ENCODE measurements at regions not wholly inside any gene's neighbourhood (a gene's known extent, or its start where the extent isn't known, plus 50 kb on each side); places are given as distances from the start of the nearest gene placed in this dataset.

DNA sequence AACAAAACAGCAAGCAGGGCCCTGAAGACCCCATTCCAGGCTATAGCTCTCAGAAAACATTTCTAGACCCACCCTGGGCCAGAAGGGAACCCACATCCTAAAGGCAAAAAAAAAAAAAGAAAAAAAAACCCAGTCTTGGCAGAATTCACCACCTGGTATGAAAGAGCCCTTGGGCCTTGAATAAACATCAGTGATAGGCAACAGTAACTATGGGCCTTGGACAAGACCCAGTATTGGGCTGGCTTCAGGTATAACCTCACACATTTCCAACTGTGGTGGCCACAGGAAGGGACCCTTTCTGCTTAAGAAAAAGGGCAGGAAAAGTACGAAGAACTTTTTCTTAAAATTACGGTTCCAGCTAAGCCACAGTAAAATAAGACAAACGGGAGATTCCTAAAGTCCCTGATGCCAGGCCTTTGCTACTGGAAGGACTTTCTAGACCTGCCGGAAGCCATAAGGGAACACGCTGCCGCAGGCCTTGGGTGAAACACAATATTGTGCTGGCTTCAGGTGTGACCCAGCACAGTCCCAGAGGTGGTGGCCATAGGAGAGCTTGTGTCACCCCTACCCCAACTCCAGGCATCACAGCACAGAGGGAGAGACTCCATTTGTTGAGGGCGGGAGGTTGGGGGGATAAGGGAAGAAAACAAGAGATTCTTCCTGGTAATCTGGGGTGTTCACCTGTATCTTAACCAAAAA, 505.2 kb upstream of the RGMB start:
- H3K9me3 ChIP-seq (ENCODE audit: low read depth, low read length): no peaks in the 10 kb centered on the region
- no peak overlapping the region for H3K27ac ChIP-seq
- TF ChIP-seq POLR2AphosphoS5 (IDR thresholded peaks at IDR 0.05; ENCODE audit: borderline replicate concordance, low read depth, low read length): no peak
- no peak for TF ChIP-seq EZH2 (IDR thresholded peaks at IDR 0.05)
- TF ChIP-seq FOXP2 (optimal IDR thresholded peaks at IDR 0.05; ENCODE audit: control extremely low read depth, extremely low read length, insufficient read depth): no peak
- H3K36me3 ChIP-seq (ENCODE audit: insufficient read depth, low read length): no peaks in the 10 kb centered on the region
- H3K9ac ChIP-seq (ENCODE audit: insufficient read length): no peak overlapping the region
- H3K4me3 ChIP-seq: no peak overlapping the region
- no peak for DNase-seq (ENCODE audit: low read depth, low spot score)

DNA sequence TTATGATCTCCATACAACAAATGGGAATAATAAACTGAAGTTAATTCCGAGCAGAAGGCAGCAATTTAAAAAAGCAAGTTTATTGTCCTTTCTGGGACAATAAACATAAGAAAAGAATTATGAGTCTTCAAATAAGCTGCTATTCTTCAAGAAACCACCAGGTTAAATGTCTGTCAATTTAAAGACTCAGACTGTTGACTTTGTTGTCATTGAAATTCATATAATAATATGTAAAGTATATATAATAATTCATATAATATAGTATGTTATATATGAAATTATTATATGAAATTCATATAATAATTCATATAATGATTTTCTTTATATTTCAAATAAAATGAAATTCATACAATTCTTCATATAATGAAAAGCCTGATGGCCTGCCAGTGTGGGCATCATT, 497.5 kb upstream of the RGMB start:
- no peak overlapping the region for H3K4me3 ChIP-seq
- H3K9ac ChIP-seq (ENCODE audit: insufficient read length): no peak overlapping the region
- TF ChIP-seq POLR2AphosphoS5 (IDR thresholded peaks at IDR 0.05; ENCODE audit: borderline replicate concordance, low read depth, low read length) (no peak), EZH2 (IDR thresholded peaks at IDR 0.05) (no peak)
- no peaks in the 10 kb centered on the region for H3K9me3 ChIP-seq (ENCODE audit: low read depth, low read length)
- no peak overlapping the region for H3K27ac ChIP-seq
- no peaks in the 10 kb centered on the region for H3K36me3 ChIP-seq (ENCODE audit: insufficient read depth, low read length)
- DNase-seq (ENCODE audit: low read depth, low spot score): no peak

DNA sequence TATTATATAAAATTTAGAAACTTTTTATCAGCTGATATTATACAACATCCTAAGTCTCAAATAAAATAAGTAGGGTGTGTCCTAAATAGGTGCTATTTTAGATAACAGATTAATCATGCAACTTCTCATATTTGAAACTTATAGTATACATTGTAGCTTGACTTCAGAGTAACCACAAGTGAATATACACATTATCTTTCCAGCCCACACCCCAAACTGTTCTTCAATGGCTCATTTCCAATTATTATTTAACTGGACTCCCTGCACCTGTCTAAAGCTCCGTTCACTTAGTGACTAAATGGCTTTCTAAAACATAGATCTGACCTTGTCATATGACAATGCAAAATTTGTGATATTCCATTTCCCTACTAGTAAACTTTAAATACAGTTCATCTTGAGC, 490.9 kb upstream of the RGMB start:
- TF ChIP-seq POLR2AphosphoS5 (IDR thresholded peaks at IDR 0.05; ENCODE audit: borderline replicate concordance, low read depth, low read length) (no peak), FOXP2 (optimal IDR thresholded peaks at IDR 0.05; ENCODE audit: control extremely low read depth, extremely low read length, insufficient read depth) (no peak), EZH2 (IDR thresholded peaks at IDR 0.05) (no peak)
- no peak overlapping the region for H3K9ac ChIP-seq (ENCODE audit: insufficient read length)
- H3K9me3 ChIP-seq (ENCODE audit: low read depth, low read length): no peaks in the 10 kb centered on the region
- no peak overlapping the region for H3K4me3 ChIP-seq
- no peak for DNase-seq (ENCODE audit: low read depth, low spot score)
- no peaks in the 10 kb centered on the region for H3K36me3 ChIP-seq (ENCODE audit: insufficient read depth, low read length)
- no peak overlapping the region for H3K27ac ChIP-seq

DNA sequence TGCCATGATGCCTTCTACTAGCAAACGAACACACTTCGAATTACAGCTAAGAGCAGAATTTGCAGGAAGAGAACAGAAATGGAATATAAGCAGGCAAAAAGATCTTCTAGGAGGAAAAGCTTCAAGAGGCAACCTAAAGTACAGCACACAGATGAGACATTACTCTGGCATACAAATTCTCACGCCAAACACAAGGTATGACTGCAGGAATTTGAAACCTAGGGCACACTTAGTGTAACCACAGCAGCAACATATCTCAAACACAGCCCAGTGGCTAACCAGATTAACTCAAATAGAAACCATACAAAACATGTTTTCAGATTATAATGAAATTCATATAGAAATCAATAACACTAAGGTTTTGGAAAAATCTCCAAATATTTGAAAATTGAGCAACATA, 481.0 kb upstream of the RGMB start:
- H3K4me3 ChIP-seq: no peak overlapping the region
- no peak overlapping the region for H3K9ac ChIP-seq (ENCODE audit: insufficient read length)
- H3K27ac ChIP-seq: no peak overlapping the region
- no peak for DNase-seq (ENCODE audit: low read depth, low spot score)
- TF ChIP-seq POLR2AphosphoS5 (IDR thresholded peaks at IDR 0.05; ENCODE audit: borderline replicate concordance, low read depth, low read length) (no peak), EZH2 (IDR thresholded peaks at IDR 0.05) (no peak), FOXP2 (optimal IDR thresholded peaks at IDR 0.05; ENCODE audit: control extremely low read depth, extremely low read length, insufficient read depth) (no peak)
- H3K9me3 ChIP-seq (ENCODE audit: low read depth, low read length): no peaks in the 10 kb centered on the region
- no peaks in the 10 kb centered on the region for H3K36me3 ChIP-seq (ENCODE audit: insufficient read depth, low read length)

DNA sequence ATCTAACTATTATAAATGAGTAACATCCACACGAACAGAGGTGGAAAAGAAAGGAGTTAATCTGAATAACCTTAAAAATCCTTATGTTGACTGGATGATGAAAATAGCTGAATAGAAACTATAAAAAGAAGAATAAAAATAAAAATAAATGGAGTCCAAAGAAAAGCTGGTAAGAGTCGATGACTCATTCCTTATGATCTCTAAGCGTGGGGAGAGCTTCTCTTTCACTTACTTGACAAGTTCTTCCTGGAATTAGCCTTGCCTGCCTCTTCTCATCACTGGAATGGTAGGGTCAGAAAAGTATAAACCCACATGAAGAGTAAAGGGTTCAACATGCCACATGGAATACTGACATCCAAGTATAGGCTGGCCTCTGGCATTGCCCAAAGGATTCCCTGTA, 477.0 kb upstream of the RGMB start:
- H3K9ac ChIP-seq (ENCODE audit: insufficient read length): no peak overlapping the region
- H3K36me3 ChIP-seq (ENCODE audit: insufficient read depth, low read length): no peaks in the 10 kb centered on the region
- no peak overlapping the region for H3K4me3 ChIP-seq
- no peaks in the 10 kb centered on the region for H3K9me3 ChIP-seq (ENCODE audit: low read depth, low read length)
- TF ChIP-seq EZH2 (IDR thresholded peaks at IDR 0.05) (no peak), POLR2AphosphoS5 (IDR thresholded peaks at IDR 0.05; ENCODE audit: borderline replicate concordance, low read depth, low read length) (no peak), FOXP2 (optimal IDR thresholded peaks at IDR 0.05; ENCODE audit: control extremely low read depth, extremely low read length, insufficient read depth) (no peak)
- DNase-seq (ENCODE audit: low read depth, low spot score): no peak
- no peak overlapping the region for H3K27ac ChIP-seq

DNA sequence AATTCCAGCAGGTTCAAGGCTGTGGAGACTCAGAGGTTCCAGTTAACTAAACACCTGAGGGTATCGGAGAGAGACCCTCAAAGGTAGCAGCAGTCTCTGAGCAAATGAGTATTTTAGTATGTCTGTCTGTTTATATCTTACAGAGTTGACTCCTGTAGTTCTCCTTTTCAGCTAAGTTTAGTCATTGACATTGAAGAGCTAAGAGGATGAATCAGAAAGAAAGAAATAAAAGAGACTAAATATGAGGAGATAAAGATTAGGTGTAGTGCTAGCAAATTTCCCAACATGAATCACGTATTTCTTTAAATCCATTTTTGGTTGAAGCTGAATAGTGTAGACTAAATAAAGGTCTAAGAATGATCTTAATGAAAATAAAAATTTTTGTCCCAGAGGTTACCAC, 474.0 kb upstream of the RGMB start:
- Histone ChIP-seq H3K9me3 (ENCODE audit: low read depth, low read length) (no peaks in the 10 kb centered on the region), H3K36me3 (ENCODE audit: insufficient read depth, low read length) (no peaks in the 10 kb centered on the region), H3K9ac (ENCODE audit: insufficient read length) (no peak overlapping the region), H3K27ac (no peak overlapping the region), H3K4me3 (no peak overlapping the region)
- TF ChIP-seq POLR2AphosphoS5 (IDR thresholded peaks at IDR 0.05; ENCODE audit: borderline replicate concordance, low read depth, low read length) (no peak), FOXP2 (optimal IDR thresholded peaks at IDR 0.05; ENCODE audit: control extremely low read depth, extremely low read length, insufficient read depth) (no peak), EZH2 (IDR thresholded peaks at IDR 0.05) (no peak)
- no peak for DNase-seq (ENCODE audit: low read depth, low spot score)

DNA sequence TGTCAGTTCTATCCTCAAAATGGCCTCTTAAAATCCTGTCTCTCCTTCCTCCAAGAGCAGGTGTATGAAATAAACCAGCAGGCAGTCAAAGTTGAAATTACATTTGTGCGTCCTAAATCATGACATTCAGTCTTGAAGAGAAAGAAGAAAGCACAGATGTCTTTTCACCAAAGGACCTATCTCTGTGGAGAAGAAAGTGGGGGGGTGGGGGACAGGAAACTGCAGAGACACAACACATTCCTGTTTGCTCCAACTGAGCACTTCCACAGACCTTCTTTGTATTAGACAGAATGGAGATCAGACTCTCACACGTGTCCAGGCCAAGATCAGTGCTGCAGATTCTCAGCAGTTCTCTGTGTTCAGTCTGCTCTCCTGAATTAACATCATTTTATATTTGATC, 471.9 kb upstream of the RGMB start:
- no peak for DNase-seq (ENCODE audit: low read depth, low spot score)
- no peak overlapping the region for H3K4me3 ChIP-seq
- TF ChIP-seq FOXP2 (optimal IDR thresholded peaks at IDR 0.05; ENCODE audit: control extremely low read depth, extremely low read length, insufficient read depth): no peak
- TF ChIP-seq POLR2AphosphoS5 (IDR thresholded peaks at IDR 0.05; ENCODE audit: borderline replicate concordance, low read depth, low read length): no peak
- TF ChIP-seq EZH2 (IDR thresholded peaks at IDR 0.05): no peak
- H3K9ac ChIP-seq (ENCODE audit: insufficient read length): no peak overlapping the region
- no peaks in the 10 kb centered on the region for H3K9me3 ChIP-seq (ENCODE audit: low read depth, low read length)
- H3K36me3 ChIP-seq (ENCODE audit: insufficient read depth, low read length): no peaks in the 10 kb centered on the region
- H3K27ac ChIP-seq: no peak overlapping the region

DNA sequence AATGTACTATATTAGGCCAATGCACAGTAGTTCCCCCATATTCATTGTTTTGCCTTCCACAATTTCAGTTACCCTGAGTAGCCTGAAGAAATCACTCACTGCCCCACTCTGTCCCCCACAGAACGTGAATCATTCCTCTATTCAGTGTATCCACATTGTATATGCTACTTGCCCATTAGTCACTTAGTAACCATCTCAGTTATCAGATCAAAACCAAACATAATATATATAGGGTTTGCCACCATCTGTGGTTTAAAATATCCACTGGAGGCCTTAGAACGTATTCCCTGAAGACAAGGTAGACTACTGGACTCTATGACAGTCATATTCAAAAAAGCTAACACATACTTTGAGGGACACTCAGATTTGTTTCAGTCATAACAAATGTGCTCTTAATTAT, 465.7 kb upstream of the RGMB start:
- no peaks in the 10 kb centered on the region for H3K9me3 ChIP-seq (ENCODE audit: low read depth, low read length)
- H3K9ac ChIP-seq (ENCODE audit: insufficient read length): no peak overlapping the region
- no peak for DNase-seq (ENCODE audit: low read depth, low spot score)
- TF ChIP-seq FOXP2 (optimal IDR thresholded peaks at IDR 0.05; ENCODE audit: control extremely low read depth, extremely low read length, insufficient read depth) (no peak), POLR2AphosphoS5 (IDR thresholded peaks at IDR 0.05; ENCODE audit: borderline replicate concordance, low read depth, low read length) (no peak), EZH2 (IDR thresholded peaks at IDR 0.05) (no peak)
- no peak overlapping the region for H3K4me3 ChIP-seq
- H3K27ac ChIP-seq: no peak overlapping the region
- no peaks in the 10 kb centered on the region for H3K36me3 ChIP-seq (ENCODE audit: insufficient read depth, low read length)

DNA sequence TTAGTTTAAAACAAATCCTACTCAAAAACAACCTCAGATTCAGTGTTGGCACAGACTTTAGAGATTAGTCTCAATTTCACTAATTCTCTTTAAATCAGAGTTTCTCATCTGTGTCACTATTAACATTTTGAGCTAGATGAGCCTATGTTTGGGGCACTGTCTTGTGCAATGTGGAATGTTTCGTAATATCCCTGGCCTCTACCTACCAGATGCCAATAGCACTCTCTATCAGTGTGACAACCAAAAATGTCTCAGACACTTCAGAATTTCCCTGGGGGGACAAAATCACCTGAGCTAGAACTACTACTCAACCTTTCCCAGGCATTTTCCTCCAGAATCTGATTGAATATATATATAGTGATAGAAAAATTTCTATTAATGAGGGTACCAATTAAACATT, 465.2 kb upstream of the RGMB start:
- H3K27ac ChIP-seq: no peak overlapping the region
- no peak overlapping the region for H3K4me3 ChIP-seq
- no peaks in the 10 kb centered on the region for H3K36me3 ChIP-seq (ENCODE audit: insufficient read depth, low read length)
- H3K9ac ChIP-seq (ENCODE audit: insufficient read length): no peak overlapping the region
- no peaks in the 10 kb centered on the region for H3K9me3 ChIP-seq (ENCODE audit: low read depth, low read length)
- TF ChIP-seq POLR2AphosphoS5 (IDR thresholded peaks at IDR 0.05; ENCODE audit: borderline replicate concordance, low read depth, low read length) (no peak), EZH2 (IDR thresholded peaks at IDR 0.05) (no peak), FOXP2 (optimal IDR thresholded peaks at IDR 0.05; ENCODE audit: control extremely low read depth, extremely low read length, insufficient read depth) (no peak)
- no peak for DNase-seq (ENCODE audit: low read depth, low spot score)

Measured in SK-N-MC (cell line).